ENCODE measurements at regions not wholly inside any gene's neighbourhood (a gene's known extent, or its start where the extent isn't known, plus 50 kb on each side); places are given as distances from the start of the nearest gene placed in this dataset.

GRCh38 chr2:195456771-195457170, 200.3 kb upstream of the SLC39A10 start:
- Histone ChIP-seq H3K36me3 (ENCODE audit: control insufficient read depth, insufficient read depth, low read length) (no peaks in the 10 kb centered on the region), H3K27ac (ENCODE audit: insufficient read depth, low read length, poor library complexity, severe bottlenecking) (no peak overlapping the region), H3K4me3 (ENCODE audit: insufficient read depth, low read depth, low read length, poor library complexity, severe bottlenecking) (no peak overlapping the region), H3K9me3 (ENCODE audit: control insufficient read depth, low read length) (no peaks in the 10 kb centered on the region), H3K27me3 (replicated peaks; ENCODE audit: control insufficient read depth, insufficient read depth, low read length, poor library complexity, severe bottlenecking) (no peaks in the 10 kb centered on the region), H3K4me1 (ENCODE audit: control insufficient read depth, insufficient read depth, low read length, poor library complexity, severe bottlenecking) (peaks cover 2% of the 10 kb centered on the region)
- no peak for DNase-seq

DNA sequence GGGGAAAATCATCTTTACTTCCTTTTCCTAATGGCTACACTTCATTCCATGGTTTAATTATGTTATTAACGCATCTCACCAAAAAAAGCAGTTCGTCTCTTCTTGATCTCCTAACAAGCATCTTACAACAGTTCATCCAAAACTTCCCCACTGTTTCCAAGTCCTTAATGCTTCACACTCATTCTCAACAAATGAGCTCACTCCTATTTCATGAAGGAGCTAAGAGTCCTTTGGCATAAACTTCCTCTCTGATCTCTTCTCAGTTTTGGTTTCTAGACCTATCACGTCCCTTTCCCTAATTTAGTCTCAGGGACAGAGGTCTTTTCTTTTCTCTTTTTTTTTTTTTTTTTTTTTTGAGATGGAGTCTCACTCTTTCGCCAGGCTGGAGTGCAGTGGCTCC, 205.9 kb upstream of the SLC39A10 start:
- Histone ChIP-seq H3K27me3 (replicated peaks; ENCODE audit: control insufficient read depth, insufficient read depth, low read length, poor library complexity, severe bottlenecking) (no peaks in the 10 kb centered on the region), H3K4me3 (ENCODE audit: insufficient read depth, low read depth, low read length, poor library complexity, severe bottlenecking) (no peak overlapping the region), H3K4me1 (ENCODE audit: control insufficient read depth, insufficient read depth, low read length, poor library complexity, severe bottlenecking) (no peaks in the 10 kb centered on the region), H3K9me3 (ENCODE audit: control insufficient read depth, low read length) (no peaks in the 10 kb centered on the region), H3K27ac (ENCODE audit: insufficient read depth, low read length, poor library complexity, severe bottlenecking) (no peak overlapping the region), H3K36me3 (ENCODE audit: control insufficient read depth, insufficient read depth, low read length) (no peaks in the 10 kb centered on the region)
- no peak for DNase-seq

DNA sequence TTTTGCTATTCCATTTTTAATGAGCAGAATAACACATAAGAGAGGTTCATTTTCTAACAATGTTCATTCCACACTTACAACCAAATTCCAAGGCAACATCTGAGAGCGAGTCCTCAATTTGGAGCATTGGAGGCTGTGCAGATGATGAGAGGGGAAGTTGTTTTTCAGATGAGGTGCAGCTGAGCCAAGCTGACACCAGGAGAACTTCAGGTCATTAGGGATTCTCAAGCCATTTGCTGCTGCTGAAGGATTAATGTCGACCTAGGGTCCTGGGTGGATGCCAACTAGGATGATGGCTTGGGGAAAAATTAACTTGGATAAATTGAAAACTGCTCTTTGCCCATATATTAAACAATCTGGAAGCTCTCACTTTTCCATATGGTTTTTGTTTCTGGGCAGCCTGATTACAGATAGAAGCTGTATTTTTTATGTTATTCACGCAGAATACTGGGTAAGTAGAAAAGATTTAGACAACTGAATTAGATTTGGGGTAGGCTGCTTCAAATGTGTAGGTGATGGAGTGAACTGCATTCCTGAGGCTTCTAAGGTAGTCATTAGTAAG, 206.4 kb upstream of the SLC39A10 start:
- no peaks in the 10 kb centered on the region for H3K27me3 ChIP-seq (replicated peaks; ENCODE audit: control insufficient read depth, insufficient read depth, low read length, poor library complexity, severe bottlenecking)
- H3K27ac ChIP-seq (ENCODE audit: insufficient read depth, low read length, poor library complexity, severe bottlenecking) = no peak overlapping the region
- no peaks in the 10 kb centered on the region for H3K4me1 ChIP-seq (ENCODE audit: control insufficient read depth, insufficient read depth, low read length, poor library complexity, severe bottlenecking)
- no peak for DNase-seq
- H3K9me3 ChIP-seq (ENCODE audit: control insufficient read depth, low read length) = no peaks in the 10 kb centered on the region
- H3K4me3 ChIP-seq (ENCODE audit: insufficient read depth, low read depth, low read length, poor library complexity, severe bottlenecking) = no peak overlapping the region
- H3K36me3 ChIP-seq (ENCODE audit: control insufficient read depth, insufficient read depth, low read length) = no peaks in the 10 kb centered on the region

GRCh38 chr2:195447323-195447975, 209.6 kb upstream of the SLC39A10 start:
- no peak for DNase-seq
- Histone ChIP-seq H3K9me3 (ENCODE audit: control insufficient read depth, low read length) (peaks cover 8% of the 10 kb centered on the region), H3K27ac (ENCODE audit: insufficient read depth, low read length, poor library complexity, severe bottlenecking) (no peak overlapping the region)

GRCh38 chr2:195445639-195446038, 211.4 kb upstream of the SLC39A10 start:
- H3K4me3 ChIP-seq (ENCODE audit: insufficient read depth, low read depth, low read length, poor library complexity, severe bottlenecking) = no peak overlapping the region
- H3K9me3 ChIP-seq (ENCODE audit: control insufficient read depth, low read length) = peaks cover 10% of the 10 kb centered on the region
- H3K27me3 ChIP-seq (replicated peaks; ENCODE audit: control insufficient read depth, insufficient read depth, low read length, poor library complexity, severe bottlenecking) = no peaks in the 10 kb centered on the region
- no peak for DNase-seq
- H3K36me3 ChIP-seq (ENCODE audit: control insufficient read depth, insufficient read depth, low read length) = no peaks in the 10 kb centered on the region
- H3K27ac ChIP-seq (ENCODE audit: insufficient read depth, low read length, poor library complexity, severe bottlenecking) = no peak overlapping the region
- H3K4me1 ChIP-seq (ENCODE audit: control insufficient read depth, insufficient read depth, low read length, poor library complexity, severe bottlenecking) = no peaks in the 10 kb centered on the region

More at GRCh38 chr2:195447323-195447975, 209.6 kb upstream of the SLC39A10 start:
- Histone ChIP-seq H3K4me3 (ENCODE audit: insufficient read depth, low read depth, low read length, poor library complexity, severe bottlenecking) (no peak overlapping the region), H3K4me1 (ENCODE audit: control insufficient read depth, insufficient read depth, low read length, poor library complexity, severe bottlenecking) (no peaks in the 10 kb centered on the region), H3K36me3 (ENCODE audit: control insufficient read depth, insufficient read depth, low read length) (no peaks in the 10 kb centered on the region), H3K27me3 (replicated peaks; ENCODE audit: control insufficient read depth, insufficient read depth, low read length, poor library complexity, severe bottlenecking) (no peaks in the 10 kb centered on the region)

DNA sequence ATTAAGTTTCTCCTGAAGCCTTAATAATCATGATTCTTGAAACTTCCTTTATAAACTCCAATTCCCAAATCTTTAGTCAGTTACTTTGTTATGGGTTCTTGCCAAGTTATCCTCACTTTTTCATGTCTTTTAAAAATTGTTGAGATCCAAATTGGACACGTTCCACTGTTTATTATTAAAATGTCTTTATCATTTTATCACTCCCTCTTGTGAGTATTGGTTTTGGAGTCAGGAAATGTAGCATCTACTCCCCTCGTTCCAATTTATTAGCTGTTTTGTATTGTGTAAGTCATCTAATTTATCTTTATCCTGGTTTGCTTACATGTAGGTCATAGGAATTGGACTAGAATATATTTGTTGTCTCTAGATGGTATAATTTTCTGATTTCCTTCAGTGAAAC, 213.1 kb upstream of the SLC39A10 start:
- Histone ChIP-seq H3K9me3 (ENCODE audit: control insufficient read depth, low read length) (peaks cover 13% of the 10 kb centered on the region), H3K4me3 (ENCODE audit: insufficient read depth, low read depth, low read length, poor library complexity, severe bottlenecking) (no peak overlapping the region), H3K36me3 (ENCODE audit: control insufficient read depth, insufficient read depth, low read length) (no peaks in the 10 kb centered on the region), H3K27ac (ENCODE audit: insufficient read depth, low read length, poor library complexity, severe bottlenecking) (no peak overlapping the region), H3K4me1 (ENCODE audit: control insufficient read depth, insufficient read depth, low read length, poor library complexity, severe bottlenecking) (no peaks in the 10 kb centered on the region), H3K27me3 (replicated peaks; ENCODE audit: control insufficient read depth, insufficient read depth, low read length, poor library complexity, severe bottlenecking) (no peaks in the 10 kb centered on the region)
- no peak for DNase-seq

DNA sequence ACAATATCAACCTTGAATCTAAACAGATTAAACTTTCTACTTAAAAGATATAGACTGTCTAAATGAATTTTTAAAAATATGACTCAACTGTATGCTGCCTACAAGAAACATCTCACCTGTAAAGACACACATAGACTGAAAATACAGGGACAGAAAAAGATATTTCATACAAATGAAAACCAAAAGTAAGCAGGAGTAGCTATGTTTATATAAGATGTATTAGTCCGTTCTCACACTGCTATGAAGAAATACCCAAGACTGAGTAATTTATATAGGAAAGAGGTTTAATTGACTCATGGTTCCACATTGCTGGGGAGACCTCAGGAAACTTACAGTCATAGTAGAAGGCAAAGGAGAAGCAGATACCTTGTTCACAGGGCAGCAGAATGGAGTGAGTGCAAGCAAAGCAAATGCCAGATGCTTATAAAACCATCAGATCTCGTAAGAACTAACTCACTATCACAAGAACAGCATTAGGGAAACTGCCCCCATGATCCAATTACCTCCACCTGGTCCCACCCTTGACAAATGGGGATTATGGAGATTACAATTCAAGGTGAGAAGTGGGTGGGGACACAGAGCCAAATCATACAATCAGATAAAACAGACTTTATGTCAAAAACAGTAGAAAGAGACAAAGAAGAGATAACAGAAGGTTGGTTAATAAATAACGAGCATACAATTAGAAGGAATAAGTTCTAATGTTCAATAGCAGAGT, 214.4 kb upstream of the SLC39A10 start:
- Histone ChIP-seq H3K9me3 (ENCODE audit: control insufficient read depth, low read length) (peaks cover 13% of the 10 kb centered on the region), H3K4me3 (ENCODE audit: insufficient read depth, low read depth, low read length, poor library complexity, severe bottlenecking) (no peak overlapping the region), H3K4me1 (ENCODE audit: control insufficient read depth, insufficient read depth, low read length, poor library complexity, severe bottlenecking) (no peaks in the 10 kb centered on the region), H3K27ac (ENCODE audit: insufficient read depth, low read length, poor library complexity, severe bottlenecking) (no peak overlapping the region), H3K27me3 (replicated peaks; ENCODE audit: control insufficient read depth, insufficient read depth, low read length, poor library complexity, severe bottlenecking) (no peaks in the 10 kb centered on the region), H3K36me3 (ENCODE audit: control insufficient read depth, insufficient read depth, low read length) (no peaks in the 10 kb centered on the region)
- no peak for DNase-seq

DNA sequence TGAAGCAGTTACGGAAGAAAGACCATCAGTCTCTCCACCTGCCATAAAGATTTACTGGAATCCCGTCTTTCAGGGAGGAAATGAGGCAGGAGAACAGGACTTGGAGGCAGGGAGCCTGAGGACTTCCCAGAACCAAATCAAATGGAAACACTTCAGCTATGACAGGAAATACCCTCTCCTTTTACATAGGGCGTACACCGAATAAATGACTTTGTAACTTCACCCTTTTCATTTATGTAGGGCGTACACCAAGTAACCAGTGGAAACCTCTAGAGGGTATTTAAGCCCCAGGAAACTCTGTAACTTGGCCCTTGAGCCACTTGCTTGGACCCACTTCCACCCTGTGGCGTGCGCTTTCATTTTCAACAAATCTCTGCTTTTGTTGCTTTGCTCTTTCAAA, 218.3 kb upstream of the SLC39A10 start:
- no peak overlapping the region for H3K4me3 ChIP-seq (ENCODE audit: insufficient read depth, low read depth, low read length, poor library complexity, severe bottlenecking)
- peaks cover 13% of the 10 kb centered on the region for H3K9me3 ChIP-seq (ENCODE audit: control insufficient read depth, low read length)
- no peak overlapping the region for H3K27ac ChIP-seq (ENCODE audit: insufficient read depth, low read length, poor library complexity, severe bottlenecking)
- H3K27me3 ChIP-seq (replicated peaks; ENCODE audit: control insufficient read depth, insufficient read depth, low read length, poor library complexity, severe bottlenecking) = no peaks in the 10 kb centered on the region
- no peaks in the 10 kb centered on the region for H3K36me3 ChIP-seq (ENCODE audit: control insufficient read depth, insufficient read depth, low read length)
- no peak for DNase-seq
- no peaks in the 10 kb centered on the region for H3K4me1 ChIP-seq (ENCODE audit: control insufficient read depth, insufficient read depth, low read length, poor library complexity, severe bottlenecking)

- no peaks in the 10 kb centered on the region for H3K4me1 ChIP-seq (ENCODE audit: control insufficient read depth, insufficient read depth, low read length, poor library complexity, severe bottlenecking)
- no peaks in the 10 kb centered on the region for H3K36me3 ChIP-seq (ENCODE audit: control insufficient read depth, insufficient read depth, low read length)
- H3K27me3 ChIP-seq (replicated peaks; ENCODE audit: control insufficient read depth, insufficient read depth, low read length, poor library complexity, severe bottlenecking) = no peaks in the 10 kb centered on the region
- no peak for DNase-seq
- no peak overlapping the region for H3K4me3 ChIP-seq (ENCODE audit: insufficient read depth, low read depth, low read length, poor library complexity, severe bottlenecking)
- H3K9me3 ChIP-seq (ENCODE audit: control insufficient read depth, low read length) = peaks cover 6% of the 10 kb centered on the region
- H3K27ac ChIP-seq (ENCODE audit: insufficient read depth, low read length, poor library complexity, severe bottlenecking) = no peak overlapping the region
These were observed 219.5 kb upstream of the SLC39A10 start for GRCh38 chr2:195437521-195437920.

GRCh38 chr2:195434346-195434745, 222.7 kb upstream of the SLC39A10 start:
- H3K4me1 ChIP-seq (ENCODE audit: control insufficient read depth, insufficient read depth, low read length, poor library complexity, severe bottlenecking) = no peaks in the 10 kb centered on the region
- no peaks in the 10 kb centered on the region for H3K27me3 ChIP-seq (replicated peaks; ENCODE audit: control insufficient read depth, insufficient read depth, low read length, poor library complexity, severe bottlenecking)
- no peaks in the 10 kb centered on the region for H3K9me3 ChIP-seq (ENCODE audit: control insufficient read depth, low read length)
- no peak for DNase-seq
- H3K36me3 ChIP-seq (ENCODE audit: control insufficient read depth, insufficient read depth, low read length) = no peaks in the 10 kb centered on the region
- H3K27ac ChIP-seq (ENCODE audit: insufficient read depth, low read length, poor library complexity, severe bottlenecking) = no peak overlapping the region
- no peak overlapping the region for H3K4me3 ChIP-seq (ENCODE audit: insufficient read depth, low read depth, low read length, poor library complexity, severe bottlenecking)
